Smooth muscle cell (in vitro differentiated cells): ENCODE measurements at regions not wholly inside any gene's neighbourhood (a gene's known extent, or its start where the extent isn't known, plus 50 kb on each side); places are given as distances from the start of the nearest gene placed in this dataset.

ENCODE experiments used
- DNase-seq: peaks from one replicate; lab custom pipeline; 2025; ENCODE audit not compliant: unreplicated experiment; lab: John Stamatoyannopoulos, UW
- H2AFZ ChIP-seq: fragments of 200-600 bp; sonication (generic); 2 replicates; pipeline ENCODE4 v1.6.0; 2016; ENCODE audit warnings: antibody characterized with exemption, low read depth, mild to moderate bottlenecking
- H3F3A ChIP-seq: fragments of 200-600 bp; sonication (generic); 2 replicates; pipeline ENCODE4 v1.6.0; 2017; ENCODE audit warnings: antibody characterized with exemption, low read depth
- H3K27ac ChIP-seq: fragments of 200-600 bp; sonication (generic); 2 replicates; pipeline ENCODE4 v1.5.1; 2016; ENCODE audit warnings: low read depth, mild to moderate bottlenecking
- H3K27me3 ChIP-seq: fragments of 200-600 bp; sonication (generic); 2 replicates; pipeline ENCODE4 v1.6.1; 2016; ENCODE audit warnings: low read depth, mild to moderate bottlenecking
- H3K36me3 ChIP-seq: fragments of 200-600 bp; sonication (generic); 2 replicates; pipeline ENCODE4 v1.5.1; 2016; ENCODE audit warnings: low read depth
- H3K4me1 ChIP-seq: fragments of 200-600 bp; sonication (generic); 2 replicates; pipeline ENCODE4 v1.5.1; 2016; ENCODE audit warnings: low read depth
- H3K4me2 ChIP-seq: fragments of 200-600 bp; sonication (generic); 2 replicates; pipeline ENCODE4 v1.6.0; 2016; ENCODE audit warnings: mild to moderate bottlenecking
- H3K4me3 ChIP-seq: fragments of 200-600 bp; sonication (generic); 2 replicates; pipeline ENCODE4 v1.5.1; 2016; ENCODE audit warnings: mild to moderate bottlenecking
- H3K79me2 ChIP-seq: fragments of 200-600 bp; sonication (generic); 2 replicates; pipeline ENCODE4 v1.6.0; 2016; ENCODE audit warnings: low read depth, mild to moderate bottlenecking
- H3K9ac ChIP-seq: fragments of 200-600 bp; sonication (generic); 2 replicates; pipeline ENCODE4 v1.6.0; 2016; ENCODE audit warnings: low read depth
- H3K9me3 ChIP-seq: fragments of 200-600 bp; sonication (generic); replicated peaks from 2 replicates; pipeline ENCODE4 v1.5.1; 2016; ENCODE audit warnings: low read depth
- H4K20me1 ChIP-seq: fragments of 200-600 bp; sonication (generic); 2 replicates; pipeline ENCODE4 v1.6.0; 2016; ENCODE audit warnings: low read depth
- whole genome bisulfite sequencing: methylation state at CpG from one replicate; pipeline ENCODE4 v1.1.7; 2016; ENCODE audit warnings: low lambda C conversion rate; 5-methylcytosine and 5-hydroxymethylcytosine counted together
- TF ChIP-seq, protein P1 (sequence below): fragments of 200-600 bp; sonication (generic); IDR thresholded peaks from 2 replicates; pipeline ENCODE4 v1.5.1; 2017; ENCODE audit warnings: borderline replicate concordance, mild to moderate bottlenecking, antibody characterized with exemption; ENCODE audit not compliant: insufficient read depth, poor library complexity, severe bottlenecking

DNA sequence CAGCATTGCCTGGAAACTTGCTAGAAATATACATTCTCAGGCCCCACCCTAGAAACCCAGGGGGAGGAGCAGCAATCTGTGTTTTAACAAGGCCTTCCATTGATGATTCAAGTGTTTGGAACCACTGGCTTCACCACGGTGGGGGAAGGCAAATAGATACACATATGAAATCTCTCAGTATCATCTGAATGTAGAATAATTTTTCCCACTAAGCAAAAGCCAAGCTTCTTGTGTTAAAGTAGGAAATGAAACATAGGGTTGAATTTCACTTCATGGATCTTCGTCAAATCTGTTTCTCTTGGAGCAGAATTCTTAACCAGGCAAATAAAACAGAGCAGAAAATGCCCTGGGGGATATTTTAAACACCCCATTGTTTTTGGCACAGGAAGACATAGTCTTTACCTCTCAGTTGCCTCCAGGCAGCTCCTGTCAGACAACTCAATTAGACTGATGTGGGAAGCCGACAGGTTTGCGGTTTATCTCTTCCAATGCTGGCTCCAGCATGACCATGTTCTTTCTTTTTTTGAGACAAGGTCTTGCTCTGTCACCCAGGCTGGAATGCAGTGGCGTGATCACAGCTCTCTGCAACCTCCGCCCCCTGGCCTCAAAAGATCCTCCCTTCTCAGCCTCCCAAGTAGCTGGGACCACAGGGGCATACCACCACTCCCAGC lies 213.0 kb downstream of the FOXO1 start:
- no peak for DNase-seq
- peak overlapping the region; percentile 54 for H3K27ac ChIP-seq

DNA sequence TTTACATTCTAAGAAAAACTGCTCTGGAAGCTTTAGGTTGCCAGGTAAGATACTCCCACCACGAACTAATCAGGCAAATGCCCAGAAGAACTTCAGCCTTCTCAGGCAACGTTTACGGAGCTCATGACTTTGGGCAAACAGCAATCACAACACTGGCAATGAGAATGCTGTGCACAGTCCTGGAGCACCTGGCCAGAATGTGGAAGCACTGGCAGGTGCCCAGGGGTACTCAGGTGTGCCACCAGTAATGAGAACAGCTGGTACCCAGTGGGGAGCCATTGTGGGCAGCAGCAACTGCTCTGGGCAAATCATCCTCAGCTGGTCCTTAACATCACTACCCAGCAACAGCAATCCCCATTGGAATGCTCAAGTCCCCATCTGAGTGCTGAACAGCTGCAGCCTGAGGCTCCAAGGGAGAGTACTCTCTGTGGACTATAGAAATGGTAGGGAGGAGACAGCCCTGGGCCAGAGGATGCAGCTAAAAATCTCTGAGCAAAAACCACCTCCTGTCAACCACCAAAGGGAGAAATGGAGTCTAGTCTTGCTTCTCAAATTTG lies 210.0 kb downstream of the FOXO1 start:
- DNase-seq: no peak
- H3K9me3 ChIP-seq: no peaks in the 10 kb centered on the region
- H3K79me2 ChIP-seq: no peaks in the 10 kb centered on the region
- H3K27ac ChIP-seq: no peak overlapping the region
- no peak overlapping the region for H2AFZ ChIP-seq
- H3K4me3 ChIP-seq: no peak overlapping the region
- no peaks in the 10 kb centered on the region for H3K27me3 ChIP-seq
- no peaks in the 10 kb centered on the region for H4K20me1 ChIP-seq
- H3K36me3 ChIP-seq: no peaks in the 10 kb centered on the region
- TF ChIP-seq, protein P1, sequence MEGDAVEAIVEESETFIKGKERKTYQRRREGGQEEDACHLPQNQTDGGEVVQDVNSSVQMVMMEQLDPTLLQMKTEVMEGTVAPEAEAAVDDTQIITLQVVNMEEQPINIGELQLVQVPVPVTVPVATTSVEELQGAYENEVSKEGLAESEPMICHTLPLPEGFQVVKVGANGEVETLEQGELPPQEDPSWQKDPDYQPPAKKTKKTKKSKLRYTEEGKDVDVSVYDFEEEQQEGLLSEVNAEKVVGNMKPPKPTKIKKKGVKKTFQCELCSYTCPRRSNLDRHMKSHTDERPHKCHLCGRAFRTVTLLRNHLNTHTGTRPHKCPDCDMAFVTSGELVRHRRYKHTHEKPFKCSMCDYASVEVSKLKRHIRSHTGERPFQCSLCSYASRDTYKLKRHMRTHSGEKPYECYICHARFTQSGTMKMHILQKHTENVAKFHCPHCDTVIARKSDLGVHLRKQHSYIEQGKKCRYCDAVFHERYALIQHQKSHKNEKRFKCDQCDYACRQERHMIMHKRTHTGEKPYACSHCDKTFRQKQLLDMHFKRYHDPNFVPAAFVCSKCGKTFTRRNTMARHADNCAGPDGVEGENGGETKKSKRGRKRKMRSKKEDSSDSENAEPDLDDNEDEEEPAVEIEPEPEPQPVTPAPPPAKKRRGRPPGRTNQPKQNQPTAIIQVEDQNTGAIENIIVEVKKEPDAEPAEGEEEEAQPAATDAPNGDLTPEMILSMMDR: no peak
- no peaks in the 10 kb centered on the region for H3F3A ChIP-seq
- H3K4me1 ChIP-seq: no peaks in the 10 kb centered on the region
- H3K9ac ChIP-seq: no peak overlapping the region
- H3K4me2 ChIP-seq: no peak overlapping the region
- 66% methylated on average over 3 of the region's 3 CpGs for WGBS

More for the DNA sequence above, 213.0 kb downstream of the FOXO1 start:
- Histone ChIP-seq H3K4me1 (no peaks in the 10 kb centered on the region), H4K20me1 (no peaks in the 10 kb centered on the region), H3K9me3 (no peaks in the 10 kb centered on the region), H3K27me3 (no peaks in the 10 kb centered on the region), H3K36me3 (no peaks in the 10 kb centered on the region), H3K4me3 (no peak overlapping the region), H3K9ac (no peak overlapping the region), H3K79me2 (no peaks in the 10 kb centered on the region), H3F3A (no peaks in the 10 kb centered on the region), H2AFZ (no peak overlapping the region), H3K4me2 (peak overlapping the region; percentile 34)
- TF ChIP-seq, protein P1: no peak
- 60% methylated on average over 6 of the region's 6 CpGs for WGBS

DNA sequence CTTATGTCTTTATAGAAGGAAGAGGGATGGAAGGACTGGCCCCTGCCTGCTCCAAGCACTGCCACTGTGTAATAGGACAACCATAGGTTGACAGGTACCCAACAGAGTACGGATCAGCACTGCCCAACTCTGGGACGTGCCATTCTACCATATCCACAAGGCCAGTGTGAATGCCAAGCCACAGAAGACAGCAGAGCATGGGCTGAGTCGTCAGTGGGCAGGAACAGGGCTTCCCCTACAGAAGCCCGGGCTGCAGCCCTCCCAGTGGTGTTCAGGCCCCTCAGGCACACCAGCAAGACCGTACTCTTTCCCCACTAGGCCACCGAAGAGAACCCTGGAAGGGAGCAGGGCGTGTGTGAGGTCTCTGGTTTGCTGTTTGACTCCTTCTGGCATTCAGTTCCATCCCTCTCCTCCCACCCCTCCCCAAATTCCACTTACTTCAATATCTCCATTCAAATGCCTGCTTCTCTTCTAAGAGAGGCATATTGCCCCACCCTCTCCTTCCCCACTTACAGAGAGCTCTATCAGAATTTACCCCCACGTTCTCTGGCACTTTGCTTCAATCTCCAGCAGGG lies 209.4 kb downstream of the FOXO1 start:
- Histone ChIP-seq H3K9me3 (no peaks in the 10 kb centered on the region), H3K27ac (no peak overlapping the region), H2AFZ (no peak overlapping the region), H3K36me3 (no peaks in the 10 kb centered on the region), H3K4me2 (no peak overlapping the region), H3K4me1 (no peaks in the 10 kb centered on the region), H4K20me1 (no peaks in the 10 kb centered on the region), H3K9ac (no peak overlapping the region), H3F3A (no peaks in the 10 kb centered on the region), H3K4me3 (no peak overlapping the region), H3K27me3 (no peaks in the 10 kb centered on the region), H3K79me2 (no peaks in the 10 kb centered on the region)
- no peak for DNase-seq
- WGBS: 78% methylated on average over 8 of the region's 8 CpGs
- TF ChIP-seq, protein P1: no peak
